ENCODE measurements at regions not wholly inside any gene's neighbourhood (a gene's known extent, or its start where the extent isn't known, plus 50 kb on each side); places are given as distances from the start of the nearest gene placed in this dataset.

DNA sequence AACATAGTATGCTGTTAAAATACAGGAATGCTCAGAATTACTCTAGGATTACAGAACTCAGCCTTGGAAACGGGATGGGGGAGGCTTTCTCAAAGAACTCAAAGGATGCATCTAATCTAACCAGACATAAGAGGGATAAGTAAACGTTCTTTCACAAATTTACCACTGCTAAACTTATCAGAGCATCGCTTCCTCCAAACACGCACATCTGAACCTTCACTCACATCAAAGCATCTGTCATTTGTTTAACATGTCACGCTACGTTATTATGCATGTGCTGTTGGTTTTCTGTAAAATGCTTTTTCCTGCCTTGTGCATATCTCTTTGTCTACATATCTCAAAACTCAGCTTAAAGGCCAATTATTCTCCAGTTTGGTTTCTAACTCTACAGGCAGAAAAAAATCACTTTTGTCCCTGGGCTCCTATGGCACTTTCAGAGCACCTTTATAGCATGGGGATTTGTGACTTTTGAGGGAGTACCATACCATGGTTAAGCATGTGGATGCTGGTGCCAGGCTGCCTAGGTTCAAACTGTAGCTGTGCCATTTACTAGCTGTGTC is 106.7 kb upstream of the FSHR start:
- TF ChIP-seq LARP7 (IDR thresholded peaks at IDR 0.05) (no peak), ZNF24 (IDR thresholded peaks at IDR 0.05) (no peak), ESRRA (IDR thresholded peaks at IDR 0.05; ENCODE audit: low read length) (no peak), BACH1 (IDR thresholded peaks at IDR 0.05; ENCODE audit: borderline replicate concordance) (no peak), MYB (IDR thresholded peaks at IDR 0.05; ENCODE audit: borderline replicate concordance, low read depth, low read length) (no peak), DPF2 (IDR thresholded peaks at IDR 0.05) (no peak)
- TF ChIP-seq, protein P1, sequence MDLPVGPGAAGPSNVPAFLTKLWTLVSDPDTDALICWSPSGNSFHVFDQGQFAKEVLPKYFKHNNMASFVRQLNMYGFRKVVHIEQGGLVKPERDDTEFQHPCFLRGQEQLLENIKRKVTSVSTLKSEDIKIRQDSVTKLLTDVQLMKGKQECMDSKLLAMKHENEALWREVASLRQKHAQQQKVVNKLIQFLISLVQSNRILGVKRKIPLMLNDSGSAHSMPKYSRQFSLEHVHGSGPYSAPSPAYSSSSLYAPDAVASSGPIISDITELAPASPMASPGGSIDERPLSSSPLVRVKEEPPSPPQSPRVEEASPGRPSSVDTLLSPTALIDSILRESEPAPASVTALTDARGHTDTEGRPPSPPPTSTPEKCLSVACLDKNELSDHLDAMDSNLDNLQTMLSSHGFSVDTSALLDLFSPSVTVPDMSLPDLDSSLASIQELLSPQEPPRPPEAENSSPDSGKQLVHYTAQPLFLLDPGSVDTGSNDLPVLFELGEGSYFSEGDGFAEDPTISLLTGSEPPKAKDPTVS (IDR thresholded peaks at IDR 0.05; ENCODE audit: low read depth, low read length): no peak
- ChIA-PET SMC1A (ENCODE audit: uncharacterized antibody, unreplicated experiment) (no interaction called here), RAD21 (ENCODE audit: unreplicated experiment) (no interaction called here), POLR2A (no interaction called here), CTCF (interaction anchor here (0.6 kb wide), 1 partner anchor 114 kb away, joined by 3 read pairs; no protein-coding TSS in a partner anchor)
- ATAC-seq (no peak), DNase-seq (ENCODE audit: low read depth, low spot score) (no peak), FAIRE-seq (no peak)
- Histone ChIP-seq H4K20me1 (ENCODE audit: control insufficient read depth, insufficient read depth) (no peaks in the 10 kb centered on the region), H3K27me3 (replicated peaks in 1 of 2; ENCODE audit: control insufficient read depth in 2 of 2, insufficient read depth in 2 of 2, low read length in 1 of 2) (no peaks in the 10 kb centered on the region), H3K27ac (ENCODE audit: control insufficient read depth, insufficient read depth) (no peak overlapping the region), H3K4me2 (ENCODE audit: control insufficient read depth, insufficient read depth) (no peak overlapping the region), H3K4me1 (ENCODE audit: control insufficient read depth, insufficient read depth, low read length) (no peaks in the 10 kb centered on the region), H3K9me3 (replicated peaks; ENCODE audit: control insufficient read depth, insufficient read depth, low read length) (no peaks in the 10 kb centered on the region), H3K4me3 (no peak overlapping the region), H3K79me2 (ENCODE audit: control insufficient read depth, insufficient read depth, low read length) (no peaks in the 10 kb centered on the region), H3K36me3 (ENCODE audit: control insufficient read depth in 2 of 2, insufficient read depth in 2 of 2, low read length in 1 of 2) (no peaks in the 10 kb centered on the region), H2AFZ (ENCODE audit: control insufficient read depth, low read depth, low read length) (no peak overlapping the region), H3K9ac (ENCODE audit: control insufficient read depth, insufficient read depth, low read length) (no peak overlapping the region)
- 42% methylated on average over 6 of the region's 6 CpGs for WGBS (ENCODE audit: insufficient coverage, insufficient replicate concordance, low lambda C conversion rate, missing lambda C conversion rate)
- BruUV-seq (replicated peaks): no TSS peak
- in situ Hi-C loops (cut with MboI) (no loop called here), intact Hi-C loops (cut with micrococcal nuclease; ENCODE audit: unreplicated experiment) (no loop called here)

DNA sequence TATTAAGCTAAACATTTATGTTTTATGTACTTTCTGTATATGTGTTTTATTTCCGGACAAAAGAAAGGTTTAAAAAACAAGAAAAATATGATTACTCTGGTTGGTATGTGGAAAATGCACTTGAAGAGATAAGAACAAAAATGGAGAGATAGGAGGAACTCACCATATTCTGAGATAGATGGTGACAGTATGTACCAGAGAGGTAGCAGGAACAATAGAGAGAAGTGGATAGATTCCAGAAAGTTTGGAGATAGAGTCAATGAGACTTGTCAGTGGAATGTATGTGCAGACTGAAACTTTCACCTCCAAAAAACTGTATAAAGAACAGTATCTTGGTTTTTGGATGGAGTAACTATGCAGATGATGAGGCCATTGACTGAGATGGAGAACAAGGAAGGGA is 105.6 kb upstream of the FSHR start:
- ATAC-seq (no peak), FAIRE-seq (no peak), DNase-seq (ENCODE audit: low read depth, low spot score) (no peak)
- ChIA-PET RAD21 (ENCODE audit: unreplicated experiment) (no interaction called here), POLR2A (no interaction called here), SMC1A (ENCODE audit: uncharacterized antibody, unreplicated experiment) (no interaction called here), CTCF (no interaction called here)
- H3K9me3 ChIP-seq (replicated peaks; ENCODE audit: control insufficient read depth, insufficient read depth, low read length): no peaks in the 10 kb centered on the region
- no peak overlapping the region for H3K27ac ChIP-seq (ENCODE audit: control insufficient read depth, insufficient read depth)
- WGBS (ENCODE audit: insufficient coverage, insufficient replicate concordance, low lambda C conversion rate, missing lambda C conversion rate): 0% methylated on average over 1 of the region's 1 CpG
- H3K4me1 ChIP-seq (ENCODE audit: control insufficient read depth, insufficient read depth, low read length): no peaks in the 10 kb centered on the region
- H3K4me2 ChIP-seq (ENCODE audit: control insufficient read depth, insufficient read depth): no peak overlapping the region
- in situ Hi-C loops (cut with MboI): no loop called here
- H3K4me3 ChIP-seq: no peak overlapping the region
- no peaks in the 10 kb centered on the region for H4K20me1 ChIP-seq (ENCODE audit: control insufficient read depth, insufficient read depth)
- H3K36me3 ChIP-seq (ENCODE audit: control insufficient read depth in 2 of 2, insufficient read depth in 2 of 2, low read length in 1 of 2): no peaks in the 10 kb centered on the region
- no peaks in the 10 kb centered on the region for H3K27me3 ChIP-seq (replicated peaks in 1 of 2; ENCODE audit: control insufficient read depth in 2 of 2, insufficient read depth in 2 of 2, low read length in 1 of 2)
- no TSS peak for BruUV-seq (replicated peaks)
- no peaks in the 10 kb centered on the region for H3K79me2 ChIP-seq (ENCODE audit: control insufficient read depth, insufficient read depth, low read length)
- H3K9ac ChIP-seq (ENCODE audit: control insufficient read depth, insufficient read depth, low read length): no peak overlapping the region
- H2AFZ ChIP-seq (ENCODE audit: control insufficient read depth, low read depth, low read length): no peak overlapping the region
- intact Hi-C loops (cut with micrococcal nuclease; ENCODE audit: unreplicated experiment): loop anchor here (5.0 kb wide), 1 partner anchor 882 kb away; no protein-coding TSS in a partner anchor
- TF ChIP-seq TCF12 (IDR thresholded peaks at IDR 0.05; ENCODE audit: low read depth, low read length) (no peak), EED (IDR thresholded peaks at IDR 0.05; ENCODE audit: low read depth) (no peak), YY1 (IDR thresholded peaks at IDR 0.05; ENCODE audit: low read depth, low read length) (no peak), DPF2 (IDR thresholded peaks at IDR 0.05) (no peak), MYC (IDR thresholded peaks at IDR 0.05; ENCODE audit: insufficient read depth, insufficient read length, insufficient replicate concordance, low read length, severe bottlenecking) (no peak), SIN3A (IDR thresholded peaks at IDR 0.05; ENCODE audit: low read depth, low read length) (no peak), IKZF1 (conservative IDR thresholded peaks at IDR 0.05) (no peak), CTCF (IDR thresholded peaks at IDR 0.05 in 2 of 3, conservative IDR thresholded peaks at IDR 0.05 in 1 of 3; ENCODE audit: control insufficient read depth in 2 of 3, extremely low read depth in 1 of 3, insufficient read depth in 1 of 3, low read depth in 3 of 3, low read length in 3 of 3) (no peak)
- TF ChIP-seq, protein P2, sequence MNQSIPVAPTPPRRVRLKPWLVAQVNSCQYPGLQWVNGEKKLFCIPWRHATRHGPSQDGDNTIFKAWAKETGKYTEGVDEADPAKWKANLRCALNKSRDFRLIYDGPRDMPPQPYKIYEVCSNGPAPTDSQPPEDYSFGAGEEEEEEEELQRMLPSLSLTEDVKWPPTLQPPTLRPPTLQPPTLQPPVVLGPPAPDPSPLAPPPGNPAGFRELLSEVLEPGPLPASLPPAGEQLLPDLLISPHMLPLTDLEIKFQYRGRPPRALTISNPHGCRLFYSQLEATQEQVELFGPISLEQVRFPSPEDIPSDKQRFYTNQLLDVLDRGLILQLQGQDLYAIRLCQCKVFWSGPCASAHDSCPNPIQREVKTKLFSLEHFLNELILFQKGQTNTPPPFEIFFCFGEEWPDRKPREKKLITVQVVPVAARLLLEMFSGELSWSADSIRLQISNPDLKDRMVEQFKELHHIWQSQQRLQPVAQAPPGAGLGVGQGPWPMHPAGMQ (IDR thresholded peaks at IDR 0.05; ENCODE audit: borderline replicate concordance): no peak
